ENCODE measurements at regions not wholly inside any gene's neighbourhood (a gene's known extent, or its start where the extent isn't known, plus 50 kb on each side); places are given as distances from the start of the nearest gene placed in this dataset.

GRCh38 chr2:207219676-207220501, 54.1 kb upstream of the KLF7 start:
- DNase-seq (ENCODE audit: low read depth in 1 of 2, low spot score in 1 of 2), result no peak
- no peak overlapping the region for H3K27ac ChIP-seq (replicated peaks)
- H3K27me3 ChIP-seq (ENCODE audit: insufficient read depth, poor library complexity, severe bottlenecking), result no peaks in the 10 kb centered on the region
- no peak overlapping the region for H3K4me3 ChIP-seq (replicated peaks; ENCODE audit: insufficient read depth, low read length)
- no peak for TF ChIP-seq SPI1 (IDR thresholded peaks at IDR 0.05; ENCODE audit: borderline replicate concordance, low read depth)
- no peak for TF ChIP-seq CTCF (IDR thresholded peaks at IDR 0.05; ENCODE audit: insufficient read depth, low read length)
- TF ChIP-seq POLR2AphosphoS5 (IDR thresholded peaks at IDR 0.05; ENCODE audit: low read depth), result no peak
- TF ChIP-seq REST (IDR thresholded peaks at IDR 0.05; ENCODE audit: insufficient replicate concordance, low read depth), result no peak
- no peak for TF ChIP-seq GABPA (IDR thresholded peaks at IDR 0.05; ENCODE audit: low read depth)

GRCh38 chr2:207221731-207222130, 56.0 kb upstream of the KLF7 start:
- Histone ChIP-seq H3K4me3 (replicated peaks; ENCODE audit: insufficient read depth, low read length) (no peak overlapping the region), H3K27me3 (ENCODE audit: insufficient read depth, poor library complexity, severe bottlenecking) (no peaks in the 10 kb centered on the region), H3K27ac (replicated peaks) (no peak overlapping the region)
- TF ChIP-seq REST (IDR thresholded peaks at IDR 0.05; ENCODE audit: insufficient replicate concordance, low read depth), result no peak
- no peak for TF ChIP-seq POLR2AphosphoS5 (IDR thresholded peaks at IDR 0.05; ENCODE audit: low read depth)
- no peak for TF ChIP-seq GABPA (IDR thresholded peaks at IDR 0.05; ENCODE audit: low read depth)
- no peak for TF ChIP-seq SPI1 (IDR thresholded peaks at IDR 0.05; ENCODE audit: borderline replicate concordance, low read depth)
- TF ChIP-seq CTCF (IDR thresholded peaks at IDR 0.05; ENCODE audit: insufficient read depth, low read length), result no peak
- no peak for DNase-seq (ENCODE audit: low read depth in 1 of 2, low spot score in 1 of 2)

GRCh38 chr2:207223051-207223450, 57.3 kb upstream of the KLF7 start:
- Histone ChIP-seq H3K4me3 (replicated peaks; ENCODE audit: insufficient read depth, low read length) (no peak overlapping the region), H3K27me3 (ENCODE audit: insufficient read depth, poor library complexity, severe bottlenecking) (no peaks in the 10 kb centered on the region), H3K27ac (replicated peaks) (no peak overlapping the region)
- no peak for TF ChIP-seq REST (IDR thresholded peaks at IDR 0.05; ENCODE audit: insufficient replicate concordance, low read depth)
- TF ChIP-seq POLR2AphosphoS5 (IDR thresholded peaks at IDR 0.05; ENCODE audit: low read depth), result no peak
- no peak for TF ChIP-seq SPI1 (IDR thresholded peaks at IDR 0.05; ENCODE audit: borderline replicate concordance, low read depth)
- no peak for TF ChIP-seq CTCF (IDR thresholded peaks at IDR 0.05; ENCODE audit: insufficient read depth, low read length)
- no peak for TF ChIP-seq GABPA (IDR thresholded peaks at IDR 0.05; ENCODE audit: low read depth)
- no peak for DNase-seq (ENCODE audit: low read depth in 1 of 2, low spot score in 1 of 2)

Measured in HL-60 (cell line).